MM.1S (cell line): ENCODE measurements at regions not wholly inside any gene's neighbourhood (a gene's known extent, or its start where the extent isn't known, plus 50 kb on each side); places are given as distances from the start of the nearest gene placed in this dataset.

Experiments used
- DNase-seq: peaks from one replicate; pipeline ENCODE4 v3.0.0-alpha.2; 2015
- H2AFZ ChIP-seq: fragments of 300-600 bp; sonication (generic); 2 replicates; pipeline ENCODE4 v1.6.0; 2016; ENCODE audit warnings: antibody characterized with exemption, low read length
- H3F3A ChIP-seq: fragments of 300-600 bp; sonication (generic); 2 replicates; pipeline ENCODE4 v1.6.1; 2016; ENCODE audit warnings: mild to moderate bottlenecking, antibody characterized with exemption, low read length, moderate library complexity, mixed read lengths; ENCODE audit not compliant: insufficient read depth
- H3K27ac ChIP-seq: fragments of 300-600 bp; sonication (generic); 2 replicates; pipeline ENCODE4 v1.5.1; 2016; ENCODE audit warnings: mild to moderate bottlenecking, low read length
- H3K27me3 ChIP-seq: fragments of 300-600 bp; sonication (generic); replicated peaks from 2 replicates; pipeline ENCODE4 v1.6.0; 2016; ENCODE audit warnings: low read length; ENCODE audit not compliant: insufficient read depth
- H3K36me3 ChIP-seq: fragments of 300-600 bp; sonication (generic); replicated peaks from 2 replicates; pipeline ENCODE4 v1.6.1; 2016; ENCODE audit warnings: mild to moderate bottlenecking, low read length, mixed read lengths; ENCODE audit not compliant: insufficient read depth
- H3K4me1 ChIP-seq: fragments of 300-600 bp; sonication (generic); 2 replicates; pipeline ENCODE4 v1.6.1; 2016; ENCODE audit warnings: low read length, mixed read lengths
- H3K4me2 ChIP-seq: fragments of 300-600 bp; sonication (generic); 2 replicates; pipeline ENCODE4 v1.6.0; 2016; ENCODE audit warnings: low read depth, low read length
- H3K4me3 ChIP-seq: fragments of 300-600 bp; sonication (generic); 2 replicates; pipeline ENCODE4 v1.5.1; 2016; ENCODE audit warnings: low read length, mixed read lengths
- H3K79me2 ChIP-seq: fragments of 300-600 bp; sonication (generic); 2 replicates; pipeline ENCODE4 v1.6.1; 2016; ENCODE audit warnings: mixed run types, low read length, mixed read lengths
- H3K9ac ChIP-seq: fragments of 300-600 bp; sonication (generic); 2 replicates; pipeline ENCODE4 v1.6.1; 2016; ENCODE audit warnings: low read length, mixed read lengths
- H3K9me2 ChIP-seq: fragments of 300-600 bp; sonication (generic); replicated peaks from 2 replicates; pipeline ENCODE4 v1.6.1; 2016; ENCODE audit warnings: mild to moderate bottlenecking, low read length, mixed read lengths; ENCODE audit not compliant: insufficient read depth
- H3K9me3 ChIP-seq: fragments of 300-600 bp; sonication (generic); replicated peaks from 2 replicates; pipeline ENCODE4 v1.6.1; 2016; ENCODE audit warnings: mild to moderate bottlenecking, low read length, mixed read lengths; ENCODE audit not compliant: insufficient read depth
- H4K20me1 ChIP-seq: fragments of 300-600 bp; sonication (generic); 2 replicates; pipeline ENCODE4 v1.6.1; 2016; ENCODE audit warnings: mild to moderate bottlenecking, low read length, moderate library complexity, mixed read lengths; ENCODE audit not compliant: insufficient read depth
- EZH2 ChIP-seq: fragments of 300-600 bp; sonication (generic); optimal IDR thresholded peaks from 2 replicates; pipeline ENCODE3; 2017; ENCODE audit warnings: low read depth, mild to moderate bottlenecking, antibody characterized with exemption, low read length, mixed read lengths
- EZH2phosphoT487 ChIP-seq: fragments of 300-600 bp; sonication (generic); IDR thresholded peaks from 2 replicates; pipeline ENCODE4 v1.6.1; 2018; ENCODE audit warnings: antibody characterized with exemption, low read length
- TF ChIP-seq, protein P1 (sequence below): fragments of 300-600 bp; sonication (generic); IDR thresholded peaks from 2 replicates; pipeline ENCODE4 v1.5.1; 2016; ENCODE audit warnings: antibody characterized with exemption, low read length, mixed read lengths

DNA sequence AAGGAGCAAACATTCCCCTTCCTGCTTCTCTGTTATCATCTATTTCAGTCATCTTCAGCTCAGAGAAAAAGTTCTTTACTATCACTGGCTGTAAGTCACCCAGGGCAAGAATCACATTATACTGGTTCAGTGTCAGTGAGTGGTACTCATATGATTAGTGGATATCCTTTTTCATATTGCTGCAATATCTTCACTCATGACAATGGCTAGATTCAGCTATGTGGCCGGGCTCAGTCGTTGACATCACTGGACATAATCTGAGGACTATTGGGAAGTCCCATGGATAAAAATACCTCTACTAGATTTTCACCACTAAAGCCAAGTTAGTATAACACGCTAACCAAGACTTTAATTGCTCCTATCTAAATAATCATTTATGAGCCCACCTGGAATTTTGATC, 91.3 kb upstream of the UBE2E2 start:
- TF ChIP-seq EZH2 (no peak), EZH2phosphoT487 (no peak)
- TF ChIP-seq, protein P1, sequence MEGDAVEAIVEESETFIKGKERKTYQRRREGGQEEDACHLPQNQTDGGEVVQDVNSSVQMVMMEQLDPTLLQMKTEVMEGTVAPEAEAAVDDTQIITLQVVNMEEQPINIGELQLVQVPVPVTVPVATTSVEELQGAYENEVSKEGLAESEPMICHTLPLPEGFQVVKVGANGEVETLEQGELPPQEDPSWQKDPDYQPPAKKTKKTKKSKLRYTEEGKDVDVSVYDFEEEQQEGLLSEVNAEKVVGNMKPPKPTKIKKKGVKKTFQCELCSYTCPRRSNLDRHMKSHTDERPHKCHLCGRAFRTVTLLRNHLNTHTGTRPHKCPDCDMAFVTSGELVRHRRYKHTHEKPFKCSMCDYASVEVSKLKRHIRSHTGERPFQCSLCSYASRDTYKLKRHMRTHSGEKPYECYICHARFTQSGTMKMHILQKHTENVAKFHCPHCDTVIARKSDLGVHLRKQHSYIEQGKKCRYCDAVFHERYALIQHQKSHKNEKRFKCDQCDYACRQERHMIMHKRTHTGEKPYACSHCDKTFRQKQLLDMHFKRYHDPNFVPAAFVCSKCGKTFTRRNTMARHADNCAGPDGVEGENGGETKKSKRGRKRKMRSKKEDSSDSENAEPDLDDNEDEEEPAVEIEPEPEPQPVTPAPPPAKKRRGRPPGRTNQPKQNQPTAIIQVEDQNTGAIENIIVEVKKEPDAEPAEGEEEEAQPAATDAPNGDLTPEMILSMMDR: no peak
- no peak for DNase-seq
- no peaks in the 10 kb centered on the region for H3K4me1 ChIP-seq

GRCh38 chr3:23112491-23112890, 90.6 kb upstream of the UBE2E2 start:
- H2AFZ ChIP-seq: no peak overlapping the region

More for the DNA sequence above, 91.3 kb upstream of the UBE2E2 start:
- no peaks in the 10 kb centered on the region for H3K36me3 ChIP-seq
- no peaks in the 10 kb centered on the region for H3F3A ChIP-seq
- no peak overlapping the region for H2AFZ ChIP-seq
- H3K4me3 ChIP-seq: no peak overlapping the region
- H3K9me2 ChIP-seq: no peaks in the 10 kb centered on the region
- H3K27me3 ChIP-seq: no peaks in the 10 kb centered on the region
- H3K79me2 ChIP-seq: no peaks in the 10 kb centered on the region
- H3K9ac ChIP-seq: no peak overlapping the region
- no peaks in the 10 kb centered on the region for H3K9me3 ChIP-seq
- H3K27ac ChIP-seq: no peak overlapping the region
- H3K4me2 ChIP-seq: no peak overlapping the region
- no peaks in the 10 kb centered on the region for H4K20me1 ChIP-seq

GRCh38 chr3:23113455-23114171, 89.5 kb upstream of the UBE2E2 start:
- TF ChIP-seq, protein P1: no peak
- TF ChIP-seq EZH2: no peak
- no peak for TF ChIP-seq EZH2phosphoT487
- Histone ChIP-seq H3K27ac (no peak overlapping the region), H3K27me3 (no peaks in the 10 kb centered on the region), H3K9me3 (no peaks in the 10 kb centered on the region), H3K9ac (no peak overlapping the region), H3K9me2 (no peaks in the 10 kb centered on the region), H3K4me2 (no peak overlapping the region), H3F3A (no peaks in the 10 kb centered on the region), H3K79me2 (no peaks in the 10 kb centered on the region), H3K4me3 (no peak overlapping the region), H3K36me3 (no peaks in the 10 kb centered on the region), H2AFZ (no peak overlapping the region), H3K4me1 (no peaks in the 10 kb centered on the region), H4K20me1 (no peaks in the 10 kb centered on the region)
- no peak for DNase-seq

More at GRCh38 chr3:23112491-23112890, 90.6 kb upstream of the UBE2E2 start:
- no peaks in the 10 kb centered on the region for H3K9me3 ChIP-seq
- no peaks in the 10 kb centered on the region for H3K79me2 ChIP-seq
- H3K4me3 ChIP-seq: no peak overlapping the region
- H3K4me1 ChIP-seq: no peaks in the 10 kb centered on the region
- TF ChIP-seq, protein P1: no peak
- TF ChIP-seq EZH2phosphoT487 (no peak), EZH2 (no peak)
- no peak for DNase-seq
- no peaks in the 10 kb centered on the region for H3K27me3 ChIP-seq
- H3F3A ChIP-seq: no peaks in the 10 kb centered on the region
- H3K9me2 ChIP-seq: no peaks in the 10 kb centered on the region
- no peaks in the 10 kb centered on the region for H4K20me1 ChIP-seq
- no peak overlapping the region for H3K9ac ChIP-seq
- no peak overlapping the region for H3K4me2 ChIP-seq
- H3K36me3 ChIP-seq: no peaks in the 10 kb centered on the region
- no peak overlapping the region for H3K27ac ChIP-seq
